Epidermal melanocyte (primary cell): ENCODE measurements at regions not wholly inside any gene's neighbourhood (a gene's known extent, or its start where the extent isn't known, plus 50 kb on each side); places are given as distances from the start of the nearest gene placed in this dataset.
"Not testable (repeated sequence)": the region's sequence is repeated elsewhere in the genome, so short reads cannot be mapped to it uniquely, and the experiment has no call there.

Experiments
- DNase-seq: peaks from one replicate; pipeline ENCODE4 v3.0.0; 2011; ENCODE audit warnings: low spot score; ENCODE audit not compliant: insufficient read length

DNA sequence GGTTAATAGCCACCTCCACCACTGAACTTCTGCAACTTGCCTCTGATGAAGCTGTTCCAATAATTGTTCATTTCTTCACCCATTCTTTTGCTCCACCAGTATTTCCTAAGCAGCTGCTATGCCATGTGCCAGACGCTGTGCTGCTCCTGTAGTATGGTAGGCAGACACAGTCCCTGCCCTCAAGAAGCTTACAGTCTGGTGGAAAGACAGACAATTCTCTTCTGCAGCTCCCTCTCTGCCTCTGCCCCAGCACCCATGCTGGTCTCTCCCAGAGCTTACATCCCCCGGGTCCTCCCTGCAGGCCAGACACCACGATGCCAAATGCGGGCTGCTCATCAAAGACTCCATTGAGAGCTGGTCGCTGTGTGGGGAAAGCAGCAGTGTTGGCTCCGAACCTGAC, 111.6 kb upstream of the ESRRB start:
- DNase-seq: no peak

DNA sequence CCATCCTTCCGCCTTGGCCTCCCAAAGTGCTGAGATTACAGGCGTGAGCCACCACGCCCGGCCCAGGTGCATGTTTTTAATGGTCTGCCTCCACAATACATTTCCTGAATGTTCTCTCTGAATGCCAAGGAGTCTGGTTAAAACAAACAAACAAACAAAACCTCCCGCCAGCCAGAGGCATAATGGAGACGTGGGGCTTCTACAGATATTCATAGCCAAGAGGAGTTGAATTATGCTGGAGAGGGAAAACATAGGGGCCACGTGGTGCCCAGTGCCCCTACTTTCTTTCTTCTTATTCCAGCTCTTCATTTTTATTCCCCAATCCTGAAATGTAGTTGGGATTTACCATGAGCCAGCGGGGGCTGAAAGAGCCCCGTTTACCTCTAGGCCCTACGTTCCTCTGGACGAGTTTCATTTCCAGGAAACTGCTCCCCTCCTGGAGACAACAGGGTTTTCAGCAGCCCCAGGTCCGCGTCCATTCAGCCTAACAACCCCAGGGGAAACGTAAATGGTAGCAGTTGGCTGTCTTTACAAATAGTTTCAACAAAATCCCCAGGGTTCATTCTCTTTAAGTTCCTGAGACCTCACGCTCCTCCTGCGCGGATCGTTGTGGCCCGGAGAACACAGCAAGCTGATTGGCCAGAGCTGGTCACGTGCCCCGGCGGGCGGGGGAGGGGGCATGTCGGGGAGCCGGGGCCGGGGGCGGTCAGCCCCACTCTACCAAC, 108.5 kb upstream of the ESRRB start:
- peak; percentile 53 for DNase-seq

DNA sequence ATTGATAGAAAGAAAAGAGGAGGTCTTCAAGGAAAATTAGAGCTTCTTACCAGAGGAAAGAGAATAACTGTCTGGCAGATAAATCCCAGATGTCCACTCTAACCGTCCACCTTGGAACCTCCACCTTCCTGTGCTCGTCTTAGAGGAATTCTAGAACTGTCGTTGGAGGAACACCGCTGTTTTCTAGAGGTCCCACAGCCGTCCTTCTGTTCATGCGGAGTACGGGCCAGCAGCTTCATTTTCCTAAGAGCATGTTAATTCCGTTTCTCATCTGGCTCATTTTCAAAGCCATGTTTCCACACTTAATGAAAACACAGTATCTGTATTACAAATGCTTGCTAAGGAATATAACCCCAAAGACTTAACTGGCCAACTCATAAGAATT, 107.9 kb upstream of the ESRRB start:
- no peak for DNase-seq

DNA sequence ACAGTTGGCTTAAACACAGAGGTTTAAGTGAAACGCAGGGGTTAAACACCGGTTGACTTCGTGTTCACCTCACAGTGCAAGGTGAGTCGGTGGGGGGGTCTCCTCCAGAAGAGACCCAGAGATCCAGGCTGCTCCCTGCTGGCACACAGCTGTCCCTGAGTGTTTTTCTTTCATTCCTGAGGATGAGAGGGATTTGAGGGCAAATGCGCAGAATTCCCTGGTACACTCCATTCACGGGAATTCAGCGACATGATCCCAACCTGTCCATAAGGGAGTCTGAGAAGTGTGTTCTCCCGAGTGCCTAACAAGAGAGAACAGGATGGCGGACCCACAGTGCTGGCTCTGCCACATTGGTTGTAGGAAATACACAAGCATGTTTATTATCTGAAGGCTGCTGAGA, 107.2 kb upstream of the ESRRB start:
- DNase-seq: no peak

DNA sequence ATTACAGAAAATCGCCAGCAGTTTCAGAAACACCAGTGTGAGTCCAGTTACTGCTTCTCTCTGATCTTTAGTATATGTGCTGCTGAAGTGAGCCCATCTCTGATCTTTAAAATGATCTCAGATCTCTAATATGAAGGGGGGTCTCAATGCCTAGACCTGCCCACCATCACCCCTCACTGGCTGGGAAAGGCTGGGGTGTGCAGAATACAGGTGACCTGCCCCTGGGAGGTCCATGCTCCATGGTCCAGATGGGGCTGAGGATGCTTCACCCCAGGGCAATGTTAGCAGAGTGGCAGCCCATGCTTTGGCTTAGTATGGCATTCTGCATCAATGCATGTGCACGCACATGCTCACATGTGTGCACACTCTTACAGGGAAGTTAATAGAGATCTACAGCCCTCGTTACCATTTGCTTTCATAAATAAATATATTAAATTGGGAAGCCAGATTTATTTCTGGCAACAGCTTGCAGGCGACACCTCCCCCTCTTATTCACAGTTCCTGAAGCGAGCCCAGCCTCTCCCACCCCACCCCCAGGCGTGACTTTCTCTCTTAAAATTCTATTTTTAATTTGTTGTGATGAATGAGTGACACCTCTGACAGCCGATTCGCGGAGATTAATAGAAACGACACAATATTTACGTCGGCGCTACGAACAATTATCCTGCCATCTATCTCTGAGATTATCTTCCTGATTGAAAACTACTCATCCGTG, 104.7 kb upstream of the ESRRB start:
- DNase-seq: no peak

- no peak for DNase-seq
These were observed 103.6 kb upstream of the ESRRB start for GRCh38 chr14:76272349-76272748.

DNA sequence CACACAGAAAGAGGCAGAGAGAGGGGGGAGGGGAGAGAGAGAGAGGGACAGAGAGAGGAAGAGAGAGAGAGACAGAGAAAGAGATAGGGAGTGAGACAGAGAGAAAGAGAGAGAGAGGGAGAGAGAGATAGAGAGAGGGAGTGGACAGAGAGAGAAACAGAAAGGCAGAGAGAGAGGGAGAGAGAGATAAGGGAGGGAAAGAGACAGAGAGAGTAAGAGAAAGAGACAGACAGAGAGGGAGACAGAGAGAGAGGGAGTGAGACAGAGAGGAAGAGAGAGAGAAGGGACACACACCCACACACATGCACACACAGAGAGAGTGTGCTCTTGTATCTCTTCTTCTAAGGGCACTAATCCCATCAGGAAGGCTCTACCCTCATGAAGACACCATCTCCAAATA, 103.2 kb upstream of the ESRRB start:
- no peak for DNase-seq

DNA sequence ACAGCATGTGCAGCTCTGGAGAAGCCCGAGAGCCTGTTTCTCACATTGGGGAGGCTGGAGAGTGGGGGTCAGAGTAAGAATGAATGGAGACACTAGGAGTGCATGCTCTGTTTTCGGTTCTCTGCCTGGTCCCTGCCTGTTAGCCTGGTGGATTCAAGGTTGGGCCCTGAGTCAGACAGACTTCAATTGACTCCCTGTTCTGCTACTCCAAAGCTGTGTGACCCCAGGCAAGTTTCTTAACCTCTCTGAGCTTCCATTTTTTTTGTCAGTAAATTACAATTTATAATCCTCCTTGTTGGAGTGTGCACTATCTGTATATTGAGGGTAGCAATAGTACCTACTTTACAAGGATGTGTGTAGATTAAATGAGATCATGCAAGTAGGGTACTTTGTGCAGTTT, 102.6 kb upstream of the ESRRB start:
- DNase-seq: no peak

DNA sequence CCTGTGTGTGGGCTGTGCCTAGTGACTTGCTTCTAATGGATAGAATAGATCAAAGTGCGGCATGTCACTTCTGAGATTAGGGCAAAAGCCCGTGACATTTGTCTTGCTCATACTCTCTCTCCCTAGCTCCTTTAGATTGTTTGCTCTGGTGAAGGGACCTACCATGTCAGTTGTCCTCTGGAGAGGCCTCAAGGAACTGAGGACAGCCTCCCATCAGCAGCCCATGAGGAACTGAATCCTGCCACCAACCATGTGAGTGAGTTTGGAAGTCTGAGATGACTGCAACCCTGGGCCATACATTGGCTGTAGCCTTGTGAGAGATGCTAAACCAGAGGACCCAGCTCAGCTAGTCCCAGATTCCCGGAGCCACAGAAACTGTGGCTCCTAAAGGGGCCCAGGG, 101.6 kb upstream of the ESRRB start:
- no peak for DNase-seq

DNA sequence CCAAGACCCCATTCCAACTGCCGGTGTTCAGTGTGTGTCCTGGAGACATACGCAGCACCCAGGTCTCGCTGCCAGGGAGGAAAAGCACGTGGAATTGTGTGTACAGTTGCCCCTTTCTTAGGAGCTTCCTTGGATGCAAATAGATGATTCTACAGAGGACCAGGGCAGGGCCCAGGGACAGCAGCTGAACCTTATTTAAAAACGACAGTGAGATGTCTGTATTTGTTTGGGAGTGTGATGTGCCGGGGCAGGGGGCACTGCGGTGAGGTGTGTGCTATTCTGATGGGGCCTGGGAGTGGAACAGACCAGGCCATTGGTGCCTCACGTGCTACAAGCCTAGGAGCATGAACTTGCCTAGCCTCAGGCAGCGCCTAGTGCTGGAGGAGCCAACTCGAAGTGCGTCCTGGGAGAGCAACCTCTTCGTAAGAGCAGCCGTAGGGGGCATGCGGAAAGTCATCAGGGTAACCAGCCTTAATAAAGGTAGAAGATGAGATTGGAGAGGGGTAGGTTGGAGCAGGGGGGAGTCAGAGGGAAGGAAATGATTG, 98.3 kb upstream of the ESRRB start:
- no peak for DNase-seq

GRCh38 chr14:76280221-76280620, 95.7 kb upstream of the ESRRB start:
- DNase-seq: no peak

GRCh38 chr14:76282581-76282980, 93.4 kb upstream of the ESRRB start:
- no peak for DNase-seq

DNA sequence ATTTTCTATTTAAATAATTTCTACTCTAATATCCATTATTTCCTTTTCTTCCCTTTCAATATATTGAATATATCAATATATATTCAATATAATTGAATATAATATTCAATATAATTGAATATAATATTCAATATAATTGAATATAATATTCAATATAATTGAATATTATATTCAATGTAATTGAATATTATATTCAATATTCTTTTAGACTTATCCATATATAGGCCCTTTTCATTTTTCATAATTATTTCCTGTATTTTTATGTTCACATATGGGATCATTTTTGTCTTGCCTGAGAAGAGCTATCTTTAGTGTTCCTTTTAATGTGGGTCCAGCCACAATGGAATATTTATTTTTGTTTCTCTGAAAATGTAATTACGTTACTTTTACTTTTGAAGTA, 88.9 kb upstream of the ESRRB start:
- DNase-seq: no peak

DNA sequence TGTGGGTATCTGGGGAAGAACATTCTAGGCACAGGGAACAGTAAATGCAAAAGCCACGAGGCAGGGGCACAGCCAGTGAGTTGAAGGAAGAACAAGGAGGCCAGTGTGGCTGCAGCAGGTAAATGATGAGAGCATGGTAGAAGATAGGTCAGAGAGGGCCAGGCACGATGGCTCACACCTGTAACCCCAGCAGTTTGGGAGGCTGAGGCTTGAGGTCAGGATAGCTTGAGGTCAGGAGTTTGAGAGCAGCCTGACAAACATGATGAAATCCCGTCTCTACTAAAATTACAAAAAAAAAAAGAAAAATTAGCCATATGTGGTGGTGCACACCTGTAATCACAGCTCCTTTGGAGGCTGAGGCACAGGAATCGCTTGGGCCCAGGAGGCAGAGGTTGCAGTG, 86.7 kb upstream of the ESRRB start:
- DNase-seq: no peak

- no peak for DNase-seq
These were observed 83.4 kb upstream of the ESRRB start for GRCh38 chr14:76292561-76292960.

GRCh38 chr14:76293221-76293620, 82.7 kb upstream of the ESRRB start:
- DNase-seq: no peak

- DNase-seq: no peak
These were observed 82.0 kb upstream of the ESRRB start for GRCh38 chr14:76293923-76294322.

GRCh38 chr14:76294876-76295275, 81.1 kb upstream of the ESRRB start:
- DNase-seq: no peak

DNA sequence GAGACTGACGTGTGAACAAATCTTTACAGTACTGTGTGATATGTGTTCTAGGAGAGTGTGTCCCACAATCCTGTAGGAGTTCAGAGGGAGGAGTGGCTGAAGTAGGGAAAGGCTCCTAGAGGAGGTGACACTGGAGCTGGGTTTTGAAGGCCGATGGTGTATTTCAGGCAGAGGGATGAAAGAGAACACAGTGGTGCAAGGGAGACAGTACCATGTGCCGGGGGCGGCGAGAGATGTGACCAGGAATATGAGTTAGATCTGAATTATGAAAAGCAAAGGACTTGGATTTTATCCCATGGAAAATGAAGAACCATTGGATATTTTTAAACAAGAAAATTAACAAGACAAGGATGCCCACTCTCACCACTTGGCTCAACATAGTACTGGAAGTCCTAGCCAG, 77.0 kb upstream of the ESRRB start:
- no peak for DNase-seq

- DNase-seq: not testable (repeated sequence)
These were observed 72.7 kb upstream of the ESRRB start for GRCh38 chr14:76303188-76303587.

DNA sequence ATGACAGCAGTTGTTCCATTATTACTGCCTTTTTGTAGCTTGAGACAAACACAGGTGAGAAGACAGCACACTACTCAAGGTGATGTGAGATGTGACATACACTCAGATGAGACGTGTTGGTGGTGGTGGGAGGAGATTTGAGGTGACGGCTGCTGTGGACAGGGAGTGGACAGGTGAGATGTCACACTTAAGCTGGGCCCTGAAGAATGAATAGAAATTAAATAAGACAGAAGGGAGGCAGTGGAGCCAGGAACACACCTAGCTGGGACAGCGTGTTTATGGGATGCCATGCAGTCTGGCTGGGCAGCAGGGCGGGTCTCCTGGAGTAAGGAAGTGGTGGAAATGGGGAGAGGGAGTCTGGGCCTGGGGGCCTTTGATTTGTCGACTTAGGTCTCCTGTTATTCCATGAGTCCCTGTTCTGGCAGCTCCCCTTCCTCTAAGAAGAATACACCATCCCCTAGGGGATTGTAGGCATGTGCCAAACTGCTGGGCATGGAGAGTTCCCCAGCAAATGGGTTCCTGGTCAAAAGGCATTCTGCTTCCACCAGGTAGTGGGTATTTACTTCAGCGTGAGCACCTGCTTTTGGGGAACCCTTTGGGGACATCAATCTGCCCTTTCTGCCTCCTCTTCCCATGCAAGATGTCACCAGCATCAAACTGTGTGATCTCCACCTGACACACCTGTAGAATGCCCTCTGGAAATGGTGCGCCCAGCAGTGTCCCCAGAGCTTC, 71.2 kb upstream of the ESRRB start:
- no peak for DNase-seq

GRCh38 chr14:76305268-76305826, 70.6 kb upstream of the ESRRB start:
- DNase-seq: no peak
